Neural crest cell (in vitro differentiated cells): ENCODE measurements at regions not wholly inside any gene's neighbourhood (a gene's known extent, or its start where the extent isn't known, plus 50 kb on each side); places are given as distances from the start of the nearest gene placed in this dataset.
"Not testable (repeated sequence)": the region's sequence is repeated elsewhere in the genome, so short reads cannot be mapped to it uniquely, and the experiment has no call there.

ENCODE experiments used
- DNase-seq: peaks from one replicate; pipeline ENCODE4 v3.0.0; 2021; ENCODE audit warnings: low read depth, mixed read lengths, low spot score
- H3K27ac Mint-ChIP-seq: one replicate; pipeline ENCODE4 v1.8.0; 2021; ENCODE audit warnings: mild to moderate bottlenecking, mixed read lengths; ENCODE audit not compliant: unreplicated experiment
- H3K27me3 Mint-ChIP-seq: 2 replicates; pipeline ENCODE4 v1.8.0; 2021; ENCODE audit warnings: low read depth, mild to moderate bottlenecking, mixed read lengths
- H3K36me3 Mint-ChIP-seq: 2 replicates; pipeline ENCODE4 v1.8.0; 2021; ENCODE audit warnings: low read depth, mild to moderate bottlenecking, mixed read lengths
- H3K4me1 Mint-ChIP-seq: 2 replicates; pipeline ENCODE4 v1.8.0; 2021; ENCODE audit warnings: mixed read lengths
- H3K4me3 Mint-ChIP-seq: one replicate; pipeline ENCODE4 v1.8.0; 2021; ENCODE audit warnings: mild to moderate bottlenecking, mixed read lengths
- H3K9me3 Mint-ChIP-seq: 2 replicates; pipeline ENCODE4 v1.8.0; 2021; ENCODE audit warnings: mixed read lengths
- CTCF ChIP-seq: fragments of 200-600 bp; sonication (generic); conservative IDR thresholded peaks from 2 replicates; pipeline ENCODE4 v1.5.0; 2021; ENCODE audit warnings: antibody characterized with exemption, mild to moderate bottlenecking

- Mint-ChIP-seq H3K27me3 (no peaks in the 10 kb centered on the region), H3K36me3 (no peaks in the 10 kb centered on the region), H3K4me3 (no peak overlapping the region), H3K9me3 (no peaks in the 10 kb centered on the region), H3K4me1 (no peaks in the 10 kb centered on the region), H3K27ac (no peak overlapping the region)
- no peak for TF ChIP-seq CTCF
- no peak for DNase-seq
These were observed 774.4 kb downstream of the LUZP2 start for GRCh38 chr11:25271301-25271700.

GRCh38 chr11:25272214-25272613 is 775.4 kb downstream of the LUZP2 start:
- H3K9me3 Mint-ChIP-seq = no peaks in the 10 kb centered on the region
- no peaks in the 10 kb centered on the region for H3K36me3 Mint-ChIP-seq
- H3K27ac Mint-ChIP-seq = no peak overlapping the region
- H3K4me3 Mint-ChIP-seq = no peak overlapping the region
- H3K4me1 Mint-ChIP-seq = no peaks in the 10 kb centered on the region
- no peak for DNase-seq
- TF ChIP-seq CTCF = peak; percentile 30
- H3K27me3 Mint-ChIP-seq = no peaks in the 10 kb centered on the region

- not testable (repeated sequence) for H3K27me3 Mint-ChIP-seq, H3K36me3 Mint-ChIP-seq, DNase-seq, H3K4me3 Mint-ChIP-seq, H3K9me3 Mint-ChIP-seq, H3K4me1 Mint-ChIP-seq, H3K27ac Mint-ChIP-seq
These were observed 784.0 kb downstream of the LUZP2 start for GRCh38 chr11:25280821-25281220.

GRCh38 chr11:25293166-25293565 is 796.3 kb downstream of the LUZP2 start:
- no peak overlapping the region for H3K27ac Mint-ChIP-seq

GRCh38 chr11:25298450-25298849 is 801.6 kb downstream of the LUZP2 start:
- TF ChIP-seq CTCF = no peak
- H3K9me3 Mint-ChIP-seq = peaks cover 5% of the 10 kb centered on the region
- H3K4me3 Mint-ChIP-seq = no peak overlapping the region
- H3K36me3 Mint-ChIP-seq = no peaks in the 10 kb centered on the region
- no peaks in the 10 kb centered on the region for H3K27me3 Mint-ChIP-seq
- DNase-seq = no peak
- H3K27ac Mint-ChIP-seq = no peak overlapping the region
- H3K4me1 Mint-ChIP-seq = no peaks in the 10 kb centered on the region

More at GRCh38 chr11:25293166-25293565, 796.3 kb downstream of the LUZP2 start:
- Mint-ChIP-seq H3K4me3 (no peak overlapping the region), H3K9me3 (no peaks in the 10 kb centered on the region), H3K27me3 (no peaks in the 10 kb centered on the region), H3K4me1 (no peaks in the 10 kb centered on the region), H3K36me3 (no peaks in the 10 kb centered on the region)
- DNase-seq = no peak
- no peak for TF ChIP-seq CTCF

GRCh38 chr11:25309818-25310217 is 813.0 kb downstream of the LUZP2 start:
- Mint-ChIP-seq H3K27me3 (no peaks in the 10 kb centered on the region), H3K4me3 (no peak overlapping the region), H3K36me3 (no peaks in the 10 kb centered on the region), H3K4me1 (no peaks in the 10 kb centered on the region), H3K9me3 (peaks cover 10% of the 10 kb centered on the region), H3K27ac (no peak overlapping the region)
- DNase-seq = no peak
- no peak for TF ChIP-seq CTCF
